Activated CD8-positive, alpha-beta T cell treated with anti-CD3 and anti-CD28 coated beads for 36 hours (primary cell): ENCODE measurements at regions not wholly inside any gene's neighbourhood (a gene's known extent, or its start where the extent isn't known, plus 50 kb on each side); places are given as distances from the start of the nearest gene placed in this dataset.

Source experiments
- ATAC-seq: fragments of 200-7000 bp; cut with Tn5 transposase; one replicate; pipeline ENCODE4 v1.10.0; 2021; ENCODE audit warnings: mild to moderate bottlenecking, moderate library complexity
- CTCF ChIA-PET: fragments of 350-600 bp; sonication (Branson Sonifier 250); formaldehyde crosslinking; loops from one replicate; lab custom pipeline; 2021; ENCODE audit warnings: antibody characterized with exemption; lab: Charles Lee
- POLR2A ChIA-PET: fragments of 350-600 bp; sonication (Branson Sonifier 250); formaldehyde crosslinking; loops from one replicate; lab custom pipeline; 2021; ENCODE audit warnings: antibody characterized with exemption; lab: Charles Lee
- DNase-seq: peaks from one replicate; pipeline ENCODE4 v3.0.0-alpha.2; 2020
- H3K27ac Mint-ChIP-seq: one replicate; pipeline ENCODE4 v1.8.0; 2021; ENCODE audit warnings: mild to moderate bottlenecking, mixed read lengths
- H3K27me3 Mint-ChIP-seq: one replicate; pipeline ENCODE4 v1.8.0; 2021; ENCODE audit warnings: mixed read lengths
- H3K36me3 Mint-ChIP-seq: one replicate; pipeline ENCODE4 v1.8.0; 2021; ENCODE audit warnings: low read depth, mixed read lengths
- H3K4me1 Mint-ChIP-seq: one replicate; pipeline ENCODE4 v1.8.0; 2021; ENCODE audit warnings: low read depth, mixed read lengths
- H3K4me3 Mint-ChIP-seq: one replicate; pipeline ENCODE4 v1.8.0; 2021; ENCODE audit warnings: mild to moderate bottlenecking, moderate library complexity, mixed read lengths
- H3K9me3 Mint-ChIP-seq: one replicate; pipeline ENCODE4 v1.8.0; 2021; ENCODE audit warnings: mixed read lengths
- intact Hi-C: fragments of 100-400 bp; cut with micrococcal nuclease; formaldehyde crosslinking; loops from one replicate; pipeline ENCODE4 v1.10.0; 2022
- TF ChIP-seq, protein P1 (sequence below): fragments of 200-600 bp; IDR thresholded peaks from one replicate; pipeline ENCODE4 v1.8.0; 2022; ENCODE audit warnings: antibody characterized with exemption, mild to moderate bottlenecking

DNA sequence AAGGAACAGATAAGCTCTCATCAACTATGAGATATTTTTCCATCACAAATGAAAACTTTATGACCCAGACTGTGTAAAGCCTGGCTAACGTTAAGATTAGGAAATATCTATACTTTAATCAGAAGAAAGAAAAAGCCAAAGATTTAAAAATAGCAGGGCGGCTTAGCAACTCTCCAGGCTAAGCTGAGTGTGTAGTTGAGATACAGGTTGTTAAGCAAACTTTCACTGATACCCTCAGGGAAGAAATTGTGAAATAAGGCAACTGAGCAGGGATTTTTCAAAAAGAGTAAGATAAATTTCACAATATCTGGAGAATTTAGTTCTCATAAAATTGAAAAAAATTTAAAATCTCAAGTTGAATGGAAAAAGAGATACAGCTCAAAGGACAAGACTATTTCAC is 382.0 kb downstream of the RAPGEF2 start:
- ATAC-seq (no peak), DNase-seq (no peak)
- POLR2A ChIA-PET = no interaction called here
- Mint-ChIP-seq H3K27me3 (peaks cover 10% of the 10 kb centered on the region), H3K27ac (no peak overlapping the region), H3K4me1 (no peaks in the 10 kb centered on the region), H3K36me3 (no peaks in the 10 kb centered on the region), H3K9me3 (no peaks in the 10 kb centered on the region), H3K4me3 (no peak overlapping the region)
- CTCF ChIA-PET = no interaction called here
- intact Hi-C loops = no loop called here
- TF ChIP-seq, protein P1, sequence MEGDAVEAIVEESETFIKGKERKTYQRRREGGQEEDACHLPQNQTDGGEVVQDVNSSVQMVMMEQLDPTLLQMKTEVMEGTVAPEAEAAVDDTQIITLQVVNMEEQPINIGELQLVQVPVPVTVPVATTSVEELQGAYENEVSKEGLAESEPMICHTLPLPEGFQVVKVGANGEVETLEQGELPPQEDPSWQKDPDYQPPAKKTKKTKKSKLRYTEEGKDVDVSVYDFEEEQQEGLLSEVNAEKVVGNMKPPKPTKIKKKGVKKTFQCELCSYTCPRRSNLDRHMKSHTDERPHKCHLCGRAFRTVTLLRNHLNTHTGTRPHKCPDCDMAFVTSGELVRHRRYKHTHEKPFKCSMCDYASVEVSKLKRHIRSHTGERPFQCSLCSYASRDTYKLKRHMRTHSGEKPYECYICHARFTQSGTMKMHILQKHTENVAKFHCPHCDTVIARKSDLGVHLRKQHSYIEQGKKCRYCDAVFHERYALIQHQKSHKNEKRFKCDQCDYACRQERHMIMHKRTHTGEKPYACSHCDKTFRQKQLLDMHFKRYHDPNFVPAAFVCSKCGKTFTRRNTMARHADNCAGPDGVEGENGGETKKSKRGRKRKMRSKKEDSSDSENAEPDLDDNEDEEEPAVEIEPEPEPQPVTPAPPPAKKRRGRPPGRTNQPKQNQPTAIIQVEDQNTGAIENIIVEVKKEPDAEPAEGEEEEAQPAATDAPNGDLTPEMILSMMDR = no peak

DNA sequence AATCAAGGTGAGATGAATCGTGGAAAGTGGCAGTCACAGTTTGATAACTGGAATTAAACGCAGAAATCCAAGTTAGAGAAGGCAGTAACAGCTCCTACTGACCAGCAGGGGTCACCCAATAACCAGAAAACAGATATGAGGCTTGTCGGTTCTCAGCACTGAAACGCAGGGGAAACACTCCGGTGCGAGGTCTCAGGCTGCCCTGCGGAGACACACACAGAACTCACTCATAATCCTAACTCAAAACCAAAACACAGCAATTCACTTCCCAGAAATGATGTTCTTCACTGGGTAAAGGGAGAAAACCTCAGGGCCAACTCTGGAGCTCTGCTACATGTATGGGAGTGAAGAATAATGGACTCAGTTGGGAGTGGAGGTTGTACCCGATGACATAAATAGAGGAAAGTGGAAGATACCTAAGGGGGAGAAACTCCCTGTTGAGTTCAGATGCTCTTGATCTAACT is 384.4 kb downstream of the RAPGEF2 start:
- no peak overlapping the region for H3K27ac Mint-ChIP-seq
- CTCF ChIA-PET = interaction anchor here (0.7 to 1.6 kb wide), 7 partner anchors 8 to 1380 kb away, joined by 3 read pairs; no protein-coding TSS in a partner anchor
- no peaks in the 10 kb centered on the region for H3K36me3 Mint-ChIP-seq
- TF ChIP-seq, protein P1 = peak; percentile 62
- peaks cover 13% of the 10 kb centered on the region for H3K27me3 Mint-ChIP-seq
- DNase-seq = peak; percentile 39
- intact Hi-C loops = no loop called here
- no peaks in the 10 kb centered on the region for H3K9me3 Mint-ChIP-seq
- peak; percentile 72 for ATAC-seq
- POLR2A ChIA-PET = no interaction called here
- H3K4me3 Mint-ChIP-seq = no peak overlapping the region
- H3K4me1 Mint-ChIP-seq = no peaks in the 10 kb centered on the region

DNA sequence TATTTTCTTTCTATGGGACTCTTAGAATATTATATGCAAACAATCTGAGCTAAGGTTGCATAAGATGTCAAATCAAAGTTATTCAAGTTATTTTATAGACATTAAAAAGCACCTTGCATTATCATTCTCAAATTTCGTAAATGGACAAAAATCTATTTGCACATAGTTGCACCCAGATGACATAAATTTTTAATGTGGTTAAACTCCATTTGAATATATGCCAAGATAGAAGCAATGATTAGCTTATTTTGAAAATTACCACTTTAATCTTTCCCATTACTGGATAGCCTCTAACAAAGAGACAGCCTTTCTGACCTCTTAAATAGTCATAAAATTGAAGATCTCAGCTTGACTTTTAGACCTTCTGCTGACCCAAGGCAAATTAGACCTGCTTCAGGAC is 386.8 kb downstream of the RAPGEF2 start:
- ChIA-PET POLR2A (interaction anchor here (0.5 kb wide), 1 partner anchor 1050 kb away, joined by 4 read pairs; no protein-coding TSS in a partner anchor), CTCF (no interaction called here)
- DNase-seq (no peak), ATAC-seq (no peak)
- no peaks in the 10 kb centered on the region for H3K4me1 Mint-ChIP-seq
- no peak overlapping the region for H3K27ac Mint-ChIP-seq
- intact Hi-C loops = no loop called here
- TF ChIP-seq, protein P1 = no peak
- no peaks in the 10 kb centered on the region for H3K9me3 Mint-ChIP-seq
- no peak overlapping the region for H3K4me3 Mint-ChIP-seq
- no peaks in the 10 kb centered on the region for H3K36me3 Mint-ChIP-seq
- H3K27me3 Mint-ChIP-seq = peaks cover 7% of the 10 kb centered on the region

DNA sequence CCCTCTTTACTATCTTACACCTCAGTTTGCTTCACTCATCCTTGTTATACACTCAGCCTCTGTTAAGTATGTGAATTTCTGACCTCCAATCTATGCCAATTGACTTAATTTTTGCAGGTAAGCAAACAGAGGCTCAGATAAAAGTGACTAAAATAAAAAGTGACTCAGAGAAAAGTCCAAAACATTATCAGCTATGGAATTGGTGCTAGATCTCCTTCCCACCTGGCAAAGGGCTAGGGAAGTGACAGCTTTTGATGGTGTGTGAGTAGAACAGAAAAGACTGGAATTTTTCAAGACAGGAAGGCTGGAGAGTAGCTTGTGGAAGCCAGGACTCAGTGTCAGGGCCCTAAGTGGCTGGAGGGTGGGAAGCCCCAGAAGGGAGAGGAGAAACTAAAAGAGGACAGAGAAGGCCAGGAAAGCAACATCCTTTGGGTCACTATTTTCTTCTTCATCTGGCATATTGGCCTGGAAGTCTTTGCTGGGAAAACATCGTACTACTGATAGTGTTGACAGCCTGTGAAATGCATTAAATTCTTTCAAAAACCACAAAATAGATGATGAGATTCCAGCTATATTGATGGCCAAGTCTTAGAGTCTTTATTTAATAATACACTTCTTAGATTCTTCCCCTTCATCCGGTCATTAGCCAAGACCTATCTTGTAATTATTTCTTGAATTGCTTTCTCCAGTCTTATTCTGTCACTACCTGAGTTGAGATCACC is 392.8 kb downstream of the RAPGEF2 start:
- ATAC-seq (no peak), DNase-seq (no peak)
- Mint-ChIP-seq H3K9me3 (no peaks in the 10 kb centered on the region), H3K4me1 (no peaks in the 10 kb centered on the region), H3K4me3 (no peak overlapping the region), H3K27me3 (peaks cover 1% of the 10 kb centered on the region), H3K36me3 (no peaks in the 10 kb centered on the region), H3K27ac (no peak overlapping the region)
- CTCF ChIA-PET = interaction anchor here (0.9 kb wide), 1 partner anchor 9 kb away, joined by 3 read pairs; no protein-coding TSS in a partner anchor
- POLR2A ChIA-PET = no interaction called here
- TF ChIP-seq, protein P1 = no peak
- intact Hi-C loops = no loop called here

DNA sequence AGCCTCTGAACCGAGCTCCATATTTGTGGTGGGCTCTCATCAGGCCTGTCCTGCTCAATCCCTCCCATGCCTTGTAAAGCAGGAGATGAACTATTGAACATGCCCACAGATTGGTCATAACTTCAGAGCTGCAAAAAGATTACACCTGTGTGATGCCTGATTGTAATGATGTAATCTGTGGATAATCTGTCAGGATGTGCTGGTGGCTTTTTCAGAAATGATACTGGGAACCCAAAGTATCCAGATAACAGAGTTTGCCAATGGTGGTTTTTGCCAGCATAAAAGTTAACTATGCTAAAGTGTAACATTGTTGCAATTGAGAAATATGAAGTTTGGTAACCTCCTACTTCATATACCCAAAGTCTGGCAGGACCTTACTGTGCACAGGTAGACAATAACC is 393.4 kb downstream of the RAPGEF2 start:
- no peaks in the 10 kb centered on the region for H3K9me3 Mint-ChIP-seq
- intact Hi-C loops = no loop called here
- no peaks in the 10 kb centered on the region for H3K27me3 Mint-ChIP-seq
- H3K4me1 Mint-ChIP-seq = no peaks in the 10 kb centered on the region
- ChIA-PET CTCF (no interaction called here), POLR2A (no interaction called here)
- no peak for ATAC-seq
- no peak for DNase-seq
- TF ChIP-seq, protein P1 = no peak
- no peak overlapping the region for H3K4me3 Mint-ChIP-seq
- H3K27ac Mint-ChIP-seq = no peak overlapping the region
- no peaks in the 10 kb centered on the region for H3K36me3 Mint-ChIP-seq
